ENCODE measurements at regions not wholly inside any gene's neighbourhood (a gene's known extent, or its start where the extent isn't known, plus 50 kb on each side); places are given as distances from the start of the nearest gene placed in this dataset.

DNA sequence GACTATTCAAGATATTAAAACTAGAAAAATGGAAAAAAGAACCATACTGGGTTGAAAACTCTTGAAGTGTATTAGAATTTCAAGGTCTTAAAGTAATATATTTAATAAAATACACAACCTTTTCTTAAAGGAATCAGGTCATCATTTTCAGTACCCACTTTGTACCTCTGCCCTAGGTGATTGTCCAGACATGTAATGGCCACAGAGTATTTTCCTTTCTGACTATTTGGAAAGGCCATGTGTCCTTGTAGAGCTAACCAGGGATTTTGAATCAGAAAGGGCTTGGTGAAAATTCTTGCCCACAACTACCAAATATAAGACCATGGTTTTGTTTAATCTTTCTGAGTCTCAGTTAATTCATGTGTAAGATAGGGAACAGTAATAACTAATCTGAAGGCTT, 91.4 kb upstream of the MLIP start:
- Mint-ChIP-seq H3K27me3 (no peaks in the 10 kb centered on the region), H3K27ac (no peak overlapping the region), H3K9me3 (no peaks in the 10 kb centered on the region), H3K4me1 (no peaks in the 10 kb centered on the region), H3K36me3 (ENCODE audit: low read depth) (no peaks in the 10 kb centered on the region), H3K4me3 (no peak overlapping the region)
- DNase-seq: no peak
- intact Hi-C loops (cut with micrococcal nuclease): no loop called here

- H3K9me3 Mint-ChIP-seq: no peaks in the 10 kb centered on the region
- no peaks in the 10 kb centered on the region for H3K36me3 Mint-ChIP-seq (ENCODE audit: low read depth)
- no peak overlapping the region for H3K4me3 Mint-ChIP-seq
- no peaks in the 10 kb centered on the region for H3K27me3 Mint-ChIP-seq
- no peaks in the 10 kb centered on the region for H3K4me1 Mint-ChIP-seq
- no peak for DNase-seq
- H3K27ac Mint-ChIP-seq: no peak overlapping the region
- intact Hi-C loops (cut with micrococcal nuclease): no loop called here
Measured at GRCh38 chr6:54020334-54020733, 90.9 kb upstream of the MLIP start.

DNA sequence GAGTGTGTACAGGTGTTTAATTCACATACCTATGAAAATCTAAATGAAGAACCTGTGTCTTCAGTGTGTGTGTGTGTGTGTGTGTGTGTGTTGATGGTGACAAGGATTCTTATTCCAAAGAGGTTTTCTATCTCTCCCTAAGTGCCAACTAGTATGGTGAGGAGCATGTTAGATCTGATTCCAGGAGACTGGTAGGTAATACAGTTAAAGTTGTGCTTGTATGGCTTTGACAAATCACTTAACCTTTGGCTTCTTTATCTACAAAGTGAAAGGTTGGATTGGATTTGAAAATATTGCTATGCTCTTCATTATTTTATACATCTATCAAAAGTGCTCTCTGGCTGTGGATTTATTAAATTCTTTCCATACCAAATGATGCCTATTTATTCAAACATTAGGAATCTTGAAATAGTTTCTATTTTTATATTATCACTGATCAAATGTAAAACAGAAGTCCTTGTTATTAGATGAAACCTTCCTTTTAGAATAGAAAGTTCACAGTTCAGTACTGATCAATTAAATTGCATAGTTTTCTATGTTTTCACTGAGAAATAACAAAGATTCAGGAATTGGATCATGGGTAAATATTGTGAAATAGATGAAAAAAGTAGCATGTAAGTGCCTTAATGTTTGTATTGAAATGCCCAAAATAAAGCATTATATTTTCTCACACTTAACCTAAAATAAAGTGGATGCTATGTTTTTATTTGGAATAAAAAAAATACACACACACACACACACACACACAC, 84.4 kb upstream of the MLIP start:
- Mint-ChIP-seq H3K27me3 (no peaks in the 10 kb centered on the region), H3K27ac (no peak overlapping the region), H3K4me3 (no peak overlapping the region), H3K36me3 (ENCODE audit: low read depth) (no peaks in the 10 kb centered on the region), H3K4me1 (no peaks in the 10 kb centered on the region), H3K9me3 (no peaks in the 10 kb centered on the region)
- no peak for DNase-seq
- intact Hi-C loops (cut with micrococcal nuclease): no loop called here

DNA sequence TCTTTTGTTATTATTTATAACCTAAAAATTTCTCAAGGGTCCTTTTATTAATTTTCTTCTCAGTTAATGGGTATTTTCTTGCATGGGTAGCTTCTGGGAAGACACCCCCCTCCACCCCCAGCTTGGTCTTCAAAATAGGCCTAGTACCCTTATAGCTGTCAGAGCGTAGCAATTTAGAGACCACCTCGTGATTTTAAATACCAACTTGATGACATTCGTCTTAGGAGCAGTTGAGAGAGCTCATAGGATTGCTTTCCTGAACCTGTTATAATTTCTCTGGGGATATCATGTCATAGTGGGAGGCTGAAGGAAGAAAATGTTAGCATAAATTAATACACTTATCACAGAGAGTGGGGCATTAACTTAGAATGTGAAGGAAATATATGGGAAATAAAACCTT, 83.1 kb upstream of the MLIP start:
- H3K27ac Mint-ChIP-seq: no peak overlapping the region
- no peaks in the 10 kb centered on the region for H3K36me3 Mint-ChIP-seq (ENCODE audit: low read depth)
- intact Hi-C loops (cut with micrococcal nuclease): no loop called here
- no peak overlapping the region for H3K4me3 Mint-ChIP-seq
- H3K9me3 Mint-ChIP-seq: no peaks in the 10 kb centered on the region
- no peaks in the 10 kb centered on the region for H3K27me3 Mint-ChIP-seq
- H3K4me1 Mint-ChIP-seq: no peaks in the 10 kb centered on the region
- no peak for DNase-seq

DNA sequence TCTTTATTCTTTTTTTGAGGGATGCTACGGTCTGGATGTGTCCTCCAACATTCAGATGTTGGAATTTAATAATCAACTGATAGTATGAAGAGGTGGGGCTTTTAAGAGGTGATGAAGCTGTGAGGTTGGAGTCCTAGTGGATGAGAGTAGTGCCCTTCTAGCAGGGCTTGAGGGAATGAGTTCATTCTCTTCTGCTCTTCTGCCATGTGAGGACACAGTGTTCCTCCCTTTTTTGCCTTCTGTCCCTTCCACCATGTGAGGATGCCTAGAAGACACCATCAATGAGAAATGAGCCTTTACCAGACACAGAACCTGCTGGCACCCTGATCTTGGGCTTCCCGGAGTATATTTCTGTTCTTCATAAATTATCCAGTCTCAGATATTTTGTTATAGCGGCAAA, 82.1 kb upstream of the MLIP start:
- Mint-ChIP-seq H3K27ac (no peak overlapping the region), H3K36me3 (ENCODE audit: low read depth) (no peaks in the 10 kb centered on the region), H3K4me1 (no peaks in the 10 kb centered on the region), H3K27me3 (no peaks in the 10 kb centered on the region), H3K9me3 (no peaks in the 10 kb centered on the region), H3K4me3 (no peak overlapping the region)
- intact Hi-C loops (cut with micrococcal nuclease): no loop called here
- DNase-seq: no peak

- Mint-ChIP-seq H3K27ac (no peak overlapping the region), H3K27me3 (no peaks in the 10 kb centered on the region), H3K9me3 (no peaks in the 10 kb centered on the region), H3K36me3 (ENCODE audit: low read depth) (no peaks in the 10 kb centered on the region), H3K4me3 (no peak overlapping the region), H3K4me1 (no peaks in the 10 kb centered on the region)
- intact Hi-C loops (cut with micrococcal nuclease): no loop called here
- DNase-seq: no peak
Measured at GRCh38 chr6:54031169-54031568, 80.1 kb upstream of the MLIP start.

DNA sequence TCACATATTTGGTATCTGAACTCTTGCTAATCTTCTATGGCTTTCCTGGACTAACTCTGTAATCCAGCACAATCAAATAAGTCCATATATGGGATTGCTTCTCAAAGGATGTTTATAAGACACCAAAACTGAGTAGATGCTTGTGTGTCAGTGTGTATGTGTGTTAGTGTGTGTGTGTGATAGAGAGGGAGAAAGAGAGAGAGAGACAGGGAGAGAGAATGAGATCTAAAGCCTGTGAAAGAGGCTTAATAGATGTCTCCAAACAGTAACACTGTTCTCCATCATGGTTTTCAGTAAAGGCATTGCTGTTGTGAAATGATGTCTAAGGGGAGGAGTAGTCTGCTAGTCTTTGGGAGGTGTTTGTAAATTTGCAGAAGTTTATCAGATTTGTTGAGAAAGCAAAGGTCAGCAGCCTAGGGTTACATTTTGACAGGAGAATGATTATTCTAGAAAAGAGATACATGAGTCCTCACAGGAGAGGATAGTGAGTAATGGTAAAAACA, 73.9 kb upstream of the MLIP start:
- H3K9me3 Mint-ChIP-seq: no peaks in the 10 kb centered on the region
- no peak for DNase-seq
- no peaks in the 10 kb centered on the region for H3K27me3 Mint-ChIP-seq
- no peak overlapping the region for H3K4me3 Mint-ChIP-seq
- H3K27ac Mint-ChIP-seq: no peak overlapping the region
- no peaks in the 10 kb centered on the region for H3K36me3 Mint-ChIP-seq (ENCODE audit: low read depth)
- no peaks in the 10 kb centered on the region for H3K4me1 Mint-ChIP-seq
- intact Hi-C loops (cut with micrococcal nuclease): no loop called here

- DNase-seq: no peak
- H3K4me1 Mint-ChIP-seq: no peaks in the 10 kb centered on the region
- no peaks in the 10 kb centered on the region for H3K36me3 Mint-ChIP-seq (ENCODE audit: low read depth)
- no peaks in the 10 kb centered on the region for H3K27me3 Mint-ChIP-seq
- no peaks in the 10 kb centered on the region for H3K9me3 Mint-ChIP-seq
- H3K4me3 Mint-ChIP-seq: no peak overlapping the region
- intact Hi-C loops (cut with micrococcal nuclease): no loop called here
- H3K27ac Mint-ChIP-seq: no peak overlapping the region
Measured at GRCh38 chr6:54040545-54040944, 70.7 kb upstream of the MLIP start.

DNA sequence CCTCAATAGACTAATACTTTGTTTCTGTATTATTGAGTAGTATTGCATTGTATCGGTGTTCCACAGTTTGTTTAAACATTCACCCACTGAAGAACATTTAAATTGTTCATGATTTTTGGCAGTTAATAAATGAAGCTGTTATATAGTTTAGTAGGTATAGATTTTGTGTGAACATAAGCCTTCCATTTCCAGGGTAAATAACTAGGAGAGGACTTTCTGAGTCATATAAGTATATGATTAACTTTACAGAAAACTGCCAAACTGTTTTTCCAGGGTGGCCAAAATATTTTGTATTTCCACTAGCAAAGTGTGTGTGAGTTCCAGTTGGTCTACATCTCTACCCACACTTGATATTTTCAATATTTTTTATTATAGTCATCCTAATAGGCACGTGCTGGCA, 70.0 kb upstream of the MLIP start:
- H3K4me1 Mint-ChIP-seq: no peaks in the 10 kb centered on the region
- no peak overlapping the region for H3K4me3 Mint-ChIP-seq
- H3K27ac Mint-ChIP-seq: no peak overlapping the region
- intact Hi-C loops (cut with micrococcal nuclease): no loop called here
- no peaks in the 10 kb centered on the region for H3K36me3 Mint-ChIP-seq (ENCODE audit: low read depth)
- no peak for DNase-seq
- H3K27me3 Mint-ChIP-seq: no peaks in the 10 kb centered on the region
- H3K9me3 Mint-ChIP-seq: no peaks in the 10 kb centered on the region

- intact Hi-C loops (cut with micrococcal nuclease): no loop called here
- no peak for DNase-seq
- Mint-ChIP-seq H3K27ac (no peak overlapping the region), H3K4me3 (no peak overlapping the region), H3K36me3 (ENCODE audit: low read depth) (no peaks in the 10 kb centered on the region), H3K4me1 (no peaks in the 10 kb centered on the region), H3K27me3 (no peaks in the 10 kb centered on the region), H3K9me3 (no peaks in the 10 kb centered on the region)
Measured at GRCh38 chr6:54043360-54043759, 67.9 kb upstream of the MLIP start.

- no peak overlapping the region for H3K27ac Mint-ChIP-seq
- no peaks in the 10 kb centered on the region for H3K36me3 Mint-ChIP-seq (ENCODE audit: low read depth)
- no peaks in the 10 kb centered on the region for H3K27me3 Mint-ChIP-seq
- intact Hi-C loops (cut with micrococcal nuclease): no loop called here
- no peak for DNase-seq
- no peak overlapping the region for H3K4me3 Mint-ChIP-seq
- H3K9me3 Mint-ChIP-seq: no peaks in the 10 kb centered on the region
- H3K4me1 Mint-ChIP-seq: no peaks in the 10 kb centered on the region
Measured at GRCh38 chr6:54044059-54044458, 67.2 kb upstream of the MLIP start.

GRCh38 chr6:54048782-54049181, 62.5 kb upstream of the MLIP start:
- Mint-ChIP-seq H3K36me3 (ENCODE audit: low read depth) (no peaks in the 10 kb centered on the region), H3K27ac (no peak overlapping the region)

GRCh38 chr6:54050750-54051149, 60.5 kb upstream of the MLIP start:
- Mint-ChIP-seq H3K9me3 (no peaks in the 10 kb centered on the region), H3K36me3 (ENCODE audit: low read depth) (no peaks in the 10 kb centered on the region), H3K27me3 (no peaks in the 10 kb centered on the region), H3K4me3 (no peak overlapping the region), H3K27ac (no peak overlapping the region), H3K4me1 (no peaks in the 10 kb centered on the region)
- DNase-seq: no peak
- intact Hi-C loops (cut with micrococcal nuclease): no loop called here

More at GRCh38 chr6:54048782-54049181, 62.5 kb upstream of the MLIP start:
- intact Hi-C loops (cut with micrococcal nuclease): no loop called here
- no peak for DNase-seq
- Mint-ChIP-seq H3K9me3 (no peaks in the 10 kb centered on the region), H3K4me1 (no peaks in the 10 kb centered on the region), H3K4me3 (no peak overlapping the region), H3K27me3 (no peaks in the 10 kb centered on the region)

DNA sequence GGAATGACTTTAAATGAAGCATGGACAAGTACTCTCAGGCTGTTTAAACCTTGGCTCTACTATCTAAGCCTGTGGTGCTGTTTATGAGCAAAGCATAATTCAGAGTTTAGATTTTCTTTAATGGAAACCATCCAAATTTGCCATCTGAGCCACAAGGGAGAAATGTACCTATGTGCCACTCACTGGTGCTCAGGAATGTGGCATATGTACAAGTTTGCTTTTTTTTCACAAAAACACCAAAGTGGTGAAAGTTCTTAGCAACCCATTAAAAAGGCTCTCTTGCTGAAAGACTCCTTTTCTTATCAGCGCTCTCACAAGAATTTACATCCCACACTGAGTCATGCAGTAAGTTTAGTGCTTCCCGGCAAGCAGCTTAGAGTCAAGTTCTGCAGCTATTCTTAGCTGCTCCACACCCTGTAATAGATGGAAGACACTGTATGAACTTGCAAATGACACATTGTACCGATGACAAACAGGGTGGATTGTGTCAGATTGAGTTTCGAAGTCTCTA, 57.3 kb upstream of the MLIP start:
- H3K4me1 Mint-ChIP-seq: no peaks in the 10 kb centered on the region
- H3K9me3 Mint-ChIP-seq: no peaks in the 10 kb centered on the region
- no peak overlapping the region for H3K27ac Mint-ChIP-seq
- H3K27me3 Mint-ChIP-seq: no peaks in the 10 kb centered on the region
- intact Hi-C loops (cut with micrococcal nuclease): no loop called here
- no peak for DNase-seq
- H3K36me3 Mint-ChIP-seq (ENCODE audit: low read depth): no peaks in the 10 kb centered on the region
- H3K4me3 Mint-ChIP-seq: no peak overlapping the region

GRCh38 chr6:54056105-54056504, 55.1 kb upstream of the MLIP start:
- H3K9me3 Mint-ChIP-seq: no peaks in the 10 kb centered on the region
- intact Hi-C loops (cut with micrococcal nuclease): no loop called here
- no peak overlapping the region for H3K27ac Mint-ChIP-seq

More at GRCh38 chr6:54056105-54056504, 55.1 kb upstream of the MLIP start:
- H3K36me3 Mint-ChIP-seq (ENCODE audit: low read depth): no peaks in the 10 kb centered on the region
- H3K27me3 Mint-ChIP-seq: no peaks in the 10 kb centered on the region
- no peak overlapping the region for H3K4me3 Mint-ChIP-seq
- no peaks in the 10 kb centered on the region for H3K4me1 Mint-ChIP-seq
- DNase-seq: no peak
